Astrocyte (in vitro differentiated cells and primary cell): ENCODE measurements at regions not wholly inside any gene's neighbourhood (a gene's known extent, or its start where the extent isn't known, plus 50 kb on each side); places are given as distances from the start of the nearest gene placed in this dataset.

Source experiments
- DNase-seq: peaks from one replicate; pipeline ENCODE4 v3.0.0-alpha.2; 2010; ENCODE audit warnings: low read depth
- FAIRE-seq: peaks from 2 replicates; lab custom pipeline; 2011; peaks lifted over from hg19 to GRCh38; lab: Jason Lieb, UNC
- H2AFZ ChIP-seq: 2 replicates; pipeline ENCODE4 v1.6.0; 2012; ENCODE audit warnings: low read depth, low read length, inconsistent platforms
- H3K27ac ChIP-seq: 2 replicates; pipeline ENCODE4 v1.5.1; 2011; ENCODE audit warnings: low read depth, low read length, inconsistent platforms
- H3K27me3 ChIP-seq: 2 replicates; pipeline ENCODE4 v1.6.0; 2011; ENCODE audit warnings: low read length, inconsistent platforms; ENCODE audit not compliant: insufficient read depth
- H3K36me3 ChIP-seq: 2 replicates; pipeline ENCODE4 v1.5.1; 2011; ENCODE audit warnings: low read length, inconsistent platforms; ENCODE audit not compliant: insufficient read depth
- H3K4me1 ChIP-seq: 2 replicates; pipeline ENCODE4 v1.5.1; 2011; ENCODE audit warnings: low read length, inconsistent platforms; ENCODE audit not compliant: insufficient read depth
- H3K4me2 ChIP-seq: 2 replicates; pipeline ENCODE4 v1.6.0; 2012; ENCODE audit warnings: low read length, inconsistent platforms
- H3K4me3 ChIP-seq: 2 replicates; pipeline ENCODE4 v1.5.1; 2011; ENCODE audit warnings: low read depth, mild to moderate bottlenecking, low read length, inconsistent platforms; ENCODE audit not compliant: insufficient read depth
- H3K79me2 ChIP-seq: 2 replicates; pipeline ENCODE4 v1.6.0; 2012; ENCODE audit warnings: mild to moderate bottlenecking, low read length, inconsistent platforms; ENCODE audit not compliant: insufficient read depth
- H3K9ac ChIP-seq: 2 replicates; pipeline ENCODE4 v1.6.0; 2012; ENCODE audit warnings: mild to moderate bottlenecking, low read length, inconsistent platforms
- H3K9me3 ChIP-seq: 2 replicates; pipeline ENCODE4 v1.5.1; 2012; ENCODE audit warnings: low read depth, mild to moderate bottlenecking, low read length, inconsistent platforms; ENCODE audit not compliant: insufficient read depth
- H4K20me1 ChIP-seq: 2 replicates; pipeline ENCODE4 v1.6.0; 2012; ENCODE audit warnings: low read length, inconsistent platforms; ENCODE audit not compliant: insufficient read depth
- H3K27ac Mint-ChIP-seq: one replicate; pipeline ENCODE4 v1.8.0; 2021; ENCODE audit warnings: mild to moderate bottlenecking, mixed read lengths; ENCODE audit not compliant: unreplicated experiment
- H3K27me3 Mint-ChIP-seq: one replicate; pipeline ENCODE4 v1.8.0; 2021; ENCODE audit warnings: low read depth, mixed read lengths; ENCODE audit not compliant: unreplicated experiment
- H3K36me3 Mint-ChIP-seq: one replicate; pipeline ENCODE4 v1.8.0; 2021; ENCODE audit warnings: low read depth, mixed read lengths; ENCODE audit not compliant: unreplicated experiment
- H3K4me1 Mint-ChIP-seq: one replicate; pipeline ENCODE4 v1.8.0; 2021; ENCODE audit warnings: low read depth, mixed read lengths; ENCODE audit not compliant: unreplicated experiment
- H3K4me3 Mint-ChIP-seq: one replicate; pipeline ENCODE4 v1.8.0; 2021; ENCODE audit warnings: mild to moderate bottlenecking, moderate library complexity, mixed read lengths; ENCODE audit not compliant: unreplicated experiment
- H3K9me3 Mint-ChIP-seq: one replicate; pipeline ENCODE4 v1.8.0; 2021; ENCODE audit warnings: mild to moderate bottlenecking, mixed read lengths; ENCODE audit not compliant: unreplicated experiment
- EZH2 ChIP-seq: IDR thresholded peaks from 2 replicates; pipeline ENCODE4 v1.6.1; 2012; ENCODE audit warnings: mild to moderate bottlenecking, low read length, inconsistent platforms; ENCODE audit not compliant: insufficient read depth
- TF ChIP-seq, protein P1 (sequence below): IDR thresholded peaks from 2 replicates; pipeline ENCODE4 v1.5.1; 2011; ENCODE audit warnings: low read depth, mild to moderate bottlenecking, inconsistent platforms, low read length, moderate library complexity; ENCODE audit not compliant: insufficient read depth

DNA sequence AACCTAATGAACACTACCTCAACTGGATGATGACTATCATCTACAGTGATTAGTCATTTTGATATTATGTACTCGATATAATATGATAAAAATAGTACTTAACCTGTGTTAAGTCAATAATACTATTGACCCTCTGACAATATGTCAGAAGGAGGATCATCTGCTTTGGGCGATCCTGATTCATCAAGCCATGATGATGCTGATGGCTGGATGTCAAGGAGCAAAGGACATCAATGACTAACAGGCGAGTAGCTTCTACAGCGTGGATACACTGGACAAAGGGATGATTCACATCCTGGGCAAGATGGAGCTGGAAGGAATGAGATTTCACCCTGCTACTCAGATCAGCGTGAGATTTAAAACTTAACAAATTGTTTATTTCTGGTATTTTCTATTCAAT, 94.4 kb upstream of the SKAP2 start:
- Mint-ChIP-seq H3K27me3 (no peaks in the 10 kb centered on the region), H3K36me3 (no peaks in the 10 kb centered on the region), H3K27ac (no peak overlapping the region), H3K9me3 (no peaks in the 10 kb centered on the region), H3K4me1 (peaks cover 5% of the 10 kb centered on the region), H3K4me3 (no peak overlapping the region)
- Histone ChIP-seq H3K9ac (no peak overlapping the region), H3K9me3 (no peaks in the 10 kb centered on the region), H3K79me2 (no peaks in the 10 kb centered on the region), H3K4me3 (no peak overlapping the region), H3K27me3 (no peaks in the 10 kb centered on the region), H4K20me1 (no peaks in the 10 kb centered on the region), H3K4me1 (no peaks in the 10 kb centered on the region), H3K27ac (peak overlapping the region; percentile 4), H3K4me2 (peak overlapping the region; percentile 18), H2AFZ (no peak overlapping the region), H3K36me3 (no peaks in the 10 kb centered on the region)
- TF ChIP-seq EZH2: no peak
- DNase-seq (peak; percentile 59), FAIRE-seq (no peak)

DNA sequence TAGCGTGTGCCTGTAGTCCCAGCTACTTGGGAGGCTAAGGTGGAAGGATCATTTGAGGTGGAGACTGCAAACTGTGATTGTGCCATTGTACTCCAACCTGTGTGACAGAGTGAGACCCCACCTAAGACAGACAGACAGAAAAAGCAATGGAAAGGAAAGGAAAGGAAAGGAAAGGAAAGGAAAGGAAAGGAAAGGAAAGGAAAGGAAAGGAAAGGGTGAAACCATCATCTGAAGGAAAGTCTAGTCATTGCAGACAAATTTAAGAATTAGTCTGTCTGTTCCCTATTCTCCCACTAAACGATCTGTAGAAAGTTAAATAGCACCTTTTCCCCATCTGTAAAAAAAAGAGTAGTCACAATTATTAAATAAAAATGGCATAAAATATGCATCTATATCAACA, 91.1 kb upstream of the SKAP2 start:
- H3K36me3 Mint-ChIP-seq: no peaks in the 10 kb centered on the region
- Histone ChIP-seq H3K9ac (no peak overlapping the region), H3K36me3 (no peaks in the 10 kb centered on the region), H3K4me1 (no peaks in the 10 kb centered on the region), H2AFZ (no peak overlapping the region), H3K27me3 (no peaks in the 10 kb centered on the region), H3K9me3 (no peaks in the 10 kb centered on the region), H3K4me3 (no peak overlapping the region), H3K79me2 (no peaks in the 10 kb centered on the region), H3K27ac (no peak overlapping the region), H4K20me1 (no peaks in the 10 kb centered on the region), H3K4me2 (no peak overlapping the region)
- TF ChIP-seq EZH2: no peak
- TF ChIP-seq, protein P1, sequence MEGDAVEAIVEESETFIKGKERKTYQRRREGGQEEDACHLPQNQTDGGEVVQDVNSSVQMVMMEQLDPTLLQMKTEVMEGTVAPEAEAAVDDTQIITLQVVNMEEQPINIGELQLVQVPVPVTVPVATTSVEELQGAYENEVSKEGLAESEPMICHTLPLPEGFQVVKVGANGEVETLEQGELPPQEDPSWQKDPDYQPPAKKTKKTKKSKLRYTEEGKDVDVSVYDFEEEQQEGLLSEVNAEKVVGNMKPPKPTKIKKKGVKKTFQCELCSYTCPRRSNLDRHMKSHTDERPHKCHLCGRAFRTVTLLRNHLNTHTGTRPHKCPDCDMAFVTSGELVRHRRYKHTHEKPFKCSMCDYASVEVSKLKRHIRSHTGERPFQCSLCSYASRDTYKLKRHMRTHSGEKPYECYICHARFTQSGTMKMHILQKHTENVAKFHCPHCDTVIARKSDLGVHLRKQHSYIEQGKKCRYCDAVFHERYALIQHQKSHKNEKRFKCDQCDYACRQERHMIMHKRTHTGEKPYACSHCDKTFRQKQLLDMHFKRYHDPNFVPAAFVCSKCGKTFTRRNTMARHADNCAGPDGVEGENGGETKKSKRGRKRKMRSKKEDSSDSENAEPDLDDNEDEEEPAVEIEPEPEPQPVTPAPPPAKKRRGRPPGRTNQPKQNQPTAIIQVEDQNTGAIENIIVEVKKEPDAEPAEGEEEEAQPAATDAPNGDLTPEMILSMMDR: no peak
- H3K4me1 Mint-ChIP-seq: peaks cover 5% of the 10 kb centered on the region
- DNase-seq: no peak
- no peak overlapping the region for H3K4me3 Mint-ChIP-seq
- no peaks in the 10 kb centered on the region for H3K9me3 Mint-ChIP-seq
- H3K27me3 Mint-ChIP-seq: no peaks in the 10 kb centered on the region
- H3K27ac Mint-ChIP-seq: no peak overlapping the region
- no peak for FAIRE-seq

DNA sequence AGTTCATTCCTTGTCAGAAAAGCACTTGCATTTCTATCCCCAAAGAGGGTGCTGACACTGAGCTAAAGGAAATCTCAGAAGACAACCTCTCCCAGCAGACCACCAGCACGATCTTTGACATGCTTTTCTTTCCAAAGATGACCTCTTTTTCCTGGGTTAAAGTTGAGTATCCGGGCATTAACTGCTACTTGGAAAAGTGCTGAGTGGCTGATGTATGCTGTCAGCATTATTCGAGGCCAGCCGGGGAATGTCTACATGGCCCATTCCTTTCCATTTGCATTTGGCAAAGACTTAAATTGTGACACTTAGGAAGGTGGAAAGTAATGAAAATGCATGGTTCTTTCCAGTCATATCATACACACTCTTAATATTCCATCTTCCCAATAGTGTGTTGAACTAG, 90.6 kb upstream of the SKAP2 start:
- TF ChIP-seq, protein P1: no peak
- no peak for TF ChIP-seq EZH2
- Histone ChIP-seq H3K9ac (no peak overlapping the region), H3K27ac (no peak overlapping the region), H3K9me3 (no peaks in the 10 kb centered on the region), H2AFZ (no peak overlapping the region), H3K79me2 (no peaks in the 10 kb centered on the region), H3K4me1 (no peaks in the 10 kb centered on the region), H3K4me3 (no peak overlapping the region), H3K4me2 (no peak overlapping the region), H4K20me1 (no peaks in the 10 kb centered on the region), H3K27me3 (no peaks in the 10 kb centered on the region), H3K36me3 (no peaks in the 10 kb centered on the region)
- H3K4me1 Mint-ChIP-seq: peaks cover 5% of the 10 kb centered on the region
- no peaks in the 10 kb centered on the region for H3K27me3 Mint-ChIP-seq
- FAIRE-seq (no peak), DNase-seq (no peak)
- no peaks in the 10 kb centered on the region for H3K9me3 Mint-ChIP-seq
- no peak overlapping the region for H3K27ac Mint-ChIP-seq
- H3K36me3 Mint-ChIP-seq: no peaks in the 10 kb centered on the region
- no peak overlapping the region for H3K4me3 Mint-ChIP-seq
